Peyer's patch (tissue), 4 donors: ENCODE measurements at regions not wholly inside any gene's neighbourhood (a gene's known extent, or its start where the extent isn't known, plus 50 kb on each side); places are given as distances from the start of the nearest gene placed in this dataset.
"Not testable (repeated sequence)": the region's sequence is repeated elsewhere in the genome, so short reads cannot be mapped to it uniquely, and the experiment has no call there.

Source experiments
- CTCF ChIP-seq, 6 experiments: fragments of 450-650 bp in 4 of 6; fragments of 200-600 bp in 2 of 6; sonication (generic) in 1 of 6; IDR thresholded peaks; one replicate each; pipeline ENCODE4 v1.5.1; 2017 to 2019; ENCODE audit warnings: antibody characterized with exemption in 6 of 6, mild to moderate bottlenecking in 3 of 6, moderate library complexity in 1 of 6
- POLR2A ChIP-seq, 2 donors: fragments of 450-650 bp; IDR thresholded peaks; one replicate each; pipeline ENCODE4 v1.5.1; 2017; ENCODE audit warnings: antibody characterized with exemption in 2 of 2, mild to moderate bottlenecking in 2 of 2, moderate library complexity in 2 of 2

- not testable (repeated sequence) for TF ChIP-seq CTCF, POLR2A (IDR thresholded peaks at IDR 0.05)
These were observed 52.3 kb upstream of the PMAIP1 start for GRCh38 chr18:59847491-59847846.
